ENCODE measurements at regions not wholly inside any gene's neighbourhood (a gene's known extent, or its start where the extent isn't known, plus 50 kb on each side); places are given as distances from the start of the nearest gene placed in this dataset.

GRCh38 chr5:135269931-135270421, 129.1 kb downstream of the MACROH2A1 start (continued):
- TF ChIP-seq IKZF2 (IDR thresholded peaks at IDR 0.05): no peak
- TF ChIP-seq, protein P1, sequence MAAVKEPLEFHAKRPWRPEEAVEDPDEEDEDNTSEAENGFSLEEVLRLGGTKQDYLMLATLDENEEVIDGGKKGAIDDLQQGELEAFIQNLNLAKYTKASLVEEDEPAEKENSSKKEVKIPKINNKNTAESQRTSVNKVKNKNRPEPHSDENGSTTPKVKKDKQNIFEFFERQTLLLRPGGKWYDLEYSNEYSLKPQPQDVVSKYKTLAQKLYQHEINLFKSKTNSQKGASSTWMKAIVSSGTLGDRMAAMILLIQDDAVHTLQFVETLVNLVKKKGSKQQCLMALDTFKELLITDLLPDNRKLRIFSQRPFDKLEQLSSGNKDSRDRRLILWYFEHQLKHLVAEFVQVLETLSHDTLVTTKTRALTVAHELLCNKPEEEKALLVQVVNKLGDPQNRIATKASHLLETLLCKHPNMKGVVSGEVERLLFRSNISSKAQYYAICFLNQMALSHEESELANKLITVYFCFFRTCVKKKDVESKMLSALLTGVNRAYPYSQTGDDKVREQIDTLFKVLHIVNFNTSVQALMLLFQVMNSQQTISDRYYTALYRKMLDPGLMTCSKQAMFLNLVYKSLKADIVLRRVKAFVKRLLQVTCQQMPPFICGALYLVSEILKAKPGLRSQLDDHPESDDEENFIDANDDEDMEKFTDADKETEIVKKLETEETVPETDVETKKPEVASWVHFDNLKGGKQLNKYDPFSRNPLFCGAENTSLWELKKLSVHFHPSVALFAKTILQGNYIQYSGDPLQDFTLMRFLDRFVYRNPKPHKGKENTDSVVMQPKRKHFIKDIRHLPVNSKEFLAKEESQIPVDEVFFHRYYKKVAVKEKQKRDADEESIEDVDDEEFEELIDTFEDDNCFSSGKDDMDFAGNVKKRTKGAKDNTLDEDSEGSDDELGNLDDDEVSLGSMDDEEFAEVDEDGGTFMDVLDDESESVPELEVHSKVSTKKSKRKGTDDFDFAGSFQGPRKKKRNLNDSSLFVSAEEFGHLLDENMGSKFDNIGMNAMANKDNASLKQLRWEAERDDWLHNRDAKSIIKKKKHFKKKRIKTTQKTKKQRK (IDR thresholded peaks at IDR 0.05; ENCODE audit: low read depth, low read length): no peak

DNA sequence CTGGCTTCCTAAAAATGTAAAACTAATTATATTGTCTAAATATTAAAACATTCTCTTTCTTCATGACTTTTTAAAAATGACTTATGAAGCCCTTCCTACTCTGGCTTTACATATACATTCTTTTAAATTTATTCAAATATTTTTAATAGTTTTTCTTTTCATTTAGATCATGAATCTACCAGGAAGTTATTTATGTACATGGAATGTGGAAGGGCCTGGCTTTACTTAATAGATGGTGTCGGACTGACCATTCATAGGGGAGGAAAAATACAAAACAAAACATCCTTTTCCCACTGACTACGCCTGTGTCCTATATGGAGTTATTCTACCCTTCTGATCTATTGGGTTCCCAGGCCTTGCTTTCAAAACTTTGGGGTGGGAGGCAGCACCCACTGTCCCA, 129.8 kb downstream of the MACROH2A1 start:
- no peak for TF ChIP-seq KAT2A (conservative IDR thresholded peaks at IDR 0.05; ENCODE audit: control insufficient read depth, low read depth, low read length)
- TF ChIP-seq HDAC2 (IDR thresholded peaks at IDR 0.05): no peak
- no peak for TF ChIP-seq SREBF1 (IDR thresholded peaks at IDR 0.05; ENCODE audit: low read length)
- no peak for TF ChIP-seq CHD2 (IDR thresholded peaks at IDR 0.05; ENCODE audit: borderline replicate concordance, low read depth, low read length)
- no peak for TF ChIP-seq ZNF622 (IDR thresholded peaks at IDR 0.05)
- no peak for TF ChIP-seq RELA (IDR thresholded peaks at IDR 0.05; ENCODE audit: borderline replicate concordance, partially characterized antibody)
- no peak for TF ChIP-seq ZNF274 (IDR thresholded peaks at IDR 0.05; ENCODE audit: insufficient read depth, insufficient read length)
- H3K4me2 ChIP-seq (ENCODE audit: control insufficient read depth, insufficient read depth): no peak overlapping the region
- POLR2A ChIA-PET: no interaction called here

More for the DNA sequence above, 129.8 kb downstream of the MACROH2A1 start:
- in situ Hi-C loops (cut with MboI): no loop called here
- Histone ChIP-seq H3K9ac (ENCODE audit: control insufficient read depth, insufficient read depth, low read length) (no peak overlapping the region), H3K27me3 (replicated peaks in 1 of 2; ENCODE audit: control insufficient read depth in 2 of 2, insufficient read depth in 2 of 2, low read length in 1 of 2) (peaks cover 3 to 8% of the 10 kb centered on the region in 2 experiments; a peak in 3 of 4 replicates), H3K36me3 (ENCODE audit: control insufficient read depth in 2 of 2, insufficient read depth in 2 of 2, low read length in 1 of 2) (no peaks in the 10 kb centered on the region), H4K20me1 (ENCODE audit: control insufficient read depth, insufficient read depth) (no peaks in the 10 kb centered on the region), H3K27ac (ENCODE audit: control insufficient read depth, insufficient read depth) (no peak overlapping the region), H3K4me3 (no peak overlapping the region), H3K9me3 (replicated peaks; ENCODE audit: control insufficient read depth, insufficient read depth, low read length) (no peaks in the 10 kb centered on the region), H3K4me1 (ENCODE audit: control insufficient read depth, insufficient read depth, low read length) (no peaks in the 10 kb centered on the region), H2AFZ (ENCODE audit: control insufficient read depth, low read depth, low read length) (no peak overlapping the region), H3K79me2 (ENCODE audit: control insufficient read depth, insufficient read depth, low read length) (no peaks in the 10 kb centered on the region)
- BruUV-seq (replicated peaks): no TSS peak
- SMC1A ChIA-PET (ENCODE audit: uncharacterized antibody, unreplicated experiment): no interaction called here
- CTCF ChIA-PET: no interaction called here
- DNase-seq (ENCODE audit: low read depth, low spot score) (no peak), ATAC-seq (no peak), FAIRE-seq (no peak)
- 44% methylated on average over 2 of the region's 2 CpGs for WGBS (ENCODE audit: insufficient coverage, insufficient replicate concordance, low lambda C conversion rate, missing lambda C conversion rate)
- RAD21 ChIA-PET (ENCODE audit: unreplicated experiment): no interaction called here
- intact Hi-C loops (cut with micrococcal nuclease; ENCODE audit: unreplicated experiment): no loop called here
